Neural progenitor cell (in vitro differentiated cells): ENCODE measurements at regions not wholly inside any gene's neighbourhood (a gene's known extent, or its start where the extent isn't known, plus 50 kb on each side); places are given as distances from the start of the nearest gene placed in this dataset.

Experiments
- EZH2 ChIP-seq: fragments of 200-600 bp; sonication (generic); IDR thresholded peaks from 2 replicates; pipeline ENCODE4 v1.6.1; 2017; ENCODE audit warnings: antibody characterized with exemption, mild to moderate bottlenecking, moderate library complexity
- EZH2phosphoT487 ChIP-seq: fragments of 200-600 bp; sonication (generic); IDR thresholded peaks from 2 replicates; pipeline ENCODE4 v1.6.1; 2017; ENCODE audit warnings: antibody characterized with exemption
- TF ChIP-seq, protein P1 (sequence below): fragments of 200-600 bp; sonication (generic); IDR thresholded peaks from 2 replicates; pipeline ENCODE4 v1.5.1; 2017; ENCODE audit warnings: antibody characterized with exemption, mild to moderate bottlenecking

DNA sequence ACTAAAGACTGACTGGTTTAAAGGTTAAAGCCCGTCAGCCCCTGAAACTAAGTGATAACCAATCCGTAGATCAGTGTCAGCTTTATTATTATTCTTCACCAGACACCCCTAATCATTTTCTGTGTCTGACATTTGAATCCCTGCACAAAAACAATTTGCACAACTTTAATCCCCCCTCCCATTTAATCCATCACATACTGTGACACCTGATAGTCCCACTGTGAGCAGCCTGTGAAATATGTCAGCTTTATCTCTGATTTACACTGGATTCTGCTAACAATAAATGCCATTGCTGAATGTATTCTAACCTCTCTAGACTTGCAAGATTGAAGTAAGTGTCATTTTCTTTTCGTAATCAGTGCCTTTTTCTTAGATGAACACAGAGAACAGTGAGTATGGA is 2089.0 kb upstream of the RAG2 start:
- TF ChIP-seq, protein P1, sequence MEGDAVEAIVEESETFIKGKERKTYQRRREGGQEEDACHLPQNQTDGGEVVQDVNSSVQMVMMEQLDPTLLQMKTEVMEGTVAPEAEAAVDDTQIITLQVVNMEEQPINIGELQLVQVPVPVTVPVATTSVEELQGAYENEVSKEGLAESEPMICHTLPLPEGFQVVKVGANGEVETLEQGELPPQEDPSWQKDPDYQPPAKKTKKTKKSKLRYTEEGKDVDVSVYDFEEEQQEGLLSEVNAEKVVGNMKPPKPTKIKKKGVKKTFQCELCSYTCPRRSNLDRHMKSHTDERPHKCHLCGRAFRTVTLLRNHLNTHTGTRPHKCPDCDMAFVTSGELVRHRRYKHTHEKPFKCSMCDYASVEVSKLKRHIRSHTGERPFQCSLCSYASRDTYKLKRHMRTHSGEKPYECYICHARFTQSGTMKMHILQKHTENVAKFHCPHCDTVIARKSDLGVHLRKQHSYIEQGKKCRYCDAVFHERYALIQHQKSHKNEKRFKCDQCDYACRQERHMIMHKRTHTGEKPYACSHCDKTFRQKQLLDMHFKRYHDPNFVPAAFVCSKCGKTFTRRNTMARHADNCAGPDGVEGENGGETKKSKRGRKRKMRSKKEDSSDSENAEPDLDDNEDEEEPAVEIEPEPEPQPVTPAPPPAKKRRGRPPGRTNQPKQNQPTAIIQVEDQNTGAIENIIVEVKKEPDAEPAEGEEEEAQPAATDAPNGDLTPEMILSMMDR: no peak
- TF ChIP-seq EZH2 (no peak), EZH2phosphoT487 (no peak)
